H1 (cell line): ENCODE measurements at regions not wholly inside any gene's neighbourhood (a gene's known extent, or its start where the extent isn't known, plus 50 kb on each side); places are given as distances from the start of the nearest gene placed in this dataset.

Experiments
- CTCF ChIA-PET: fragments of 300-600 bp; sonication (Branson Sonifier 250); formaldehyde crosslinking; loops from one replicate; lab custom pipeline; 2021; ENCODE audit not compliant: partially characterized antibody; lab: Charles Lee
- POLR2A ChIA-PET: fragments of 300-600 bp; sonication (Branson Sonifier 250); formaldehyde crosslinking; loops from one replicate; lab custom pipeline; 2021; ENCODE audit warnings: inconsistent platforms; ENCODE audit not compliant: partially characterized antibody; lab: Charles Lee
- DNase-seq, 2 experiments: peaks; one replicate each; pipeline versions ENCODE4 v3.0.0 to v3.0.0-alpha.2; 2010 to 2022; ENCODE audit warnings: low spot score in 2 of 2, low read depth in 1 of 2, mixed read lengths in 1 of 2
- FAIRE-seq: peaks from 2 replicates; lab custom pipeline; 2011; peaks lifted over from hg19 to GRCh38; lab: Jason Lieb, UNC
- H2AFZ ChIP-seq: 2 replicates; pipeline ENCODE4 v1.8.1; 2012; ENCODE audit warnings: low read length, inconsistent platforms
- H2AK5ac ChIP-seq: 2 replicates; pipeline ENCODE4 v1.6.1; 2013; ENCODE audit warnings: low read depth, low read length
- H2BK120ac ChIP-seq: replicated peaks from 2 replicates; pipeline ENCODE3; 2013; ENCODE audit warnings: low read depth, low read length, inconsistent platforms
- H2BK12ac ChIP-seq: 2 replicates; pipeline ENCODE4 v1.6.1; 2013; ENCODE audit warnings: low read depth, low read length
- H2BK15ac ChIP-seq: 2 replicates; pipeline ENCODE4 v1.6.1; 2013; ENCODE audit warnings: low read length
- H2BK20ac ChIP-seq: 2 replicates; pipeline ENCODE4 v1.6.1; 2013; ENCODE audit warnings: low read length
- H2BK5ac ChIP-seq: 2 replicates; pipeline ENCODE4 v1.6.1; 2013; ENCODE audit warnings: low read depth, low read length
- H3K14ac ChIP-seq: 2 replicates; pipeline ENCODE4 v1.6.1; 2013; ENCODE audit warnings: inconsistent platforms; ENCODE audit not compliant: insufficient read length
- H3K18ac ChIP-seq: 2 replicates; pipeline ENCODE4 v1.6.1; 2013; ENCODE audit warnings: low read length; ENCODE audit errors: extremely low read depth
- H3K23ac ChIP-seq: 2 replicates; pipeline ENCODE4 v1.6.1; 2013; ENCODE audit warnings: inconsistent platforms; ENCODE audit not compliant: insufficient read length
- H3K23me2 ChIP-seq: 2 replicates; pipeline ENCODE4 v1.6.1; 2013; ENCODE audit warnings: low read depth, low read length
- H3K27ac ChIP-seq: 2 replicates; pipeline ENCODE4 v1.6.1; 2011; ENCODE audit warnings: low read depth, low read length, inconsistent platforms
- H3K27me3 ChIP-seq, 4 experiments: replicated peaks in 1 of 4; 1 replicate in 1 of 4; 2 replicates in 3 of 4; pipeline versions ENCODE4 v1.6.1 to v1.8.1; 2011 to 2013; ENCODE audit warnings: low read length in 3 of 4, mild to moderate bottlenecking in 3 of 4, inconsistent platforms in 2 of 4, mixed read lengths in 2 of 4, moderate library complexity in 1 of 4; ENCODE audit not compliant: control insufficient read depth in 3 of 4, insufficient read depth in 3 of 4; ENCODE audit errors: extremely low read depth in 1 of 4
- H3K36me3 ChIP-seq, 4 experiments: 2 replicates each; pipeline versions ENCODE4 v1.6.1 to v1.8.1; 2011 to 2013; ENCODE audit warnings: mild to moderate bottlenecking in 4 of 4, low read length in 3 of 4, moderate library complexity in 2 of 4, control low read depth in 1 of 4, inconsistent platforms in 1 of 4; ENCODE audit not compliant: insufficient read depth in 4 of 4, control insufficient read depth in 2 of 4
- H3K4ac ChIP-seq: replicated peaks from 2 replicates; pipeline ENCODE3; 2013; ENCODE audit warnings: low read length, low read depth, mixed read lengths, inconsistent platforms; ENCODE audit not compliant: insufficient read length
- H3K4me1 ChIP-seq, 4 experiments: replicated peaks in 1 of 4; 1 replicate in 1 of 4; 2 replicates in 3 of 4; pipeline versions ENCODE4 v1.6.1 to v1.8.1; 2011 to 2013; ENCODE audit warnings: low read length in 3 of 4, inconsistent platforms in 2 of 4, mixed read lengths in 1 of 4; ENCODE audit not compliant: insufficient read depth in 4 of 4, control insufficient read depth in 3 of 4
- H3K4me2 ChIP-seq, 2 experiments: 2 replicates each; pipeline versions ENCODE4 v1.6.1 to v1.8.1; 2011 to 2013; ENCODE audit warnings: low read depth in 2 of 2, low read length in 2 of 2, control low read depth in 1 of 2, inconsistent platforms in 1 of 2, mild to moderate bottlenecking in 1 of 2; ENCODE audit not compliant: insufficient read depth in 1 of 2
- H3K4me3 ChIP-seq, 4 experiments: fragments of 200-600, 300-600 bp in 1 of 4; sonication (generic), shearing (Covaris generic), sonication (Bioruptor Twin) in 1 of 4; 2 replicates each; pipeline versions ENCODE4 v1.5.1 to v1.8.1; 2011 to 2016; ENCODE audit warnings: low read length in 4 of 4, low read depth in 3 of 4, control low read depth in 2 of 4, inconsistent platforms in 2 of 4, mild to moderate bottlenecking in 2 of 4, mixed read lengths in 1 of 4, moderate library complexity in 1 of 4; ENCODE audit not compliant: insufficient read depth in 2 of 4; ENCODE audit errors: extremely low read depth in 1 of 4
- H3K56ac ChIP-seq: replicated peaks from 2 replicates; pipeline ENCODE3; 2013; ENCODE audit warnings: low read depth, mild to moderate bottlenecking, mixed read lengths, low read length, inconsistent platforms; ENCODE audit not compliant: insufficient read length
- H3K79me1 ChIP-seq: 2 replicates; pipeline ENCODE4 v1.6.1; 2013; ENCODE audit warnings: low read depth, low read length, control low read depth
- H3K79me2 ChIP-seq, 2 experiments: 2 replicates each; pipeline versions ENCODE4 v1.6.1 to v1.8.1; 2012 to 2013; ENCODE audit warnings: low read length in 2 of 2, mild to moderate bottlenecking in 2 of 2, inconsistent platforms in 1 of 2; ENCODE audit not compliant: insufficient read depth in 2 of 2, control insufficient read depth in 1 of 2
- H3K9ac ChIP-seq, 4 experiments: replicated peaks in 1 of 4; 1 replicate in 1 of 4; 2 replicates in 3 of 4; pipeline versions ENCODE4 v1.6.1 to v1.8.1; 2011 to 2013; ENCODE audit warnings: low read depth in 3 of 4, low read length in 3 of 4, control low read depth in 2 of 4, mild to moderate bottlenecking in 2 of 4, moderate library complexity in 2 of 4, inconsistent platforms in 1 of 4; ENCODE audit errors: extremely low read depth in 1 of 4
- H3K9me3 ChIP-seq, 2 experiments: 2 replicates each; pipeline versions ENCODE4 v1.6.1 to v1.8.1; 2012 to 2013; ENCODE audit warnings: mild to moderate bottlenecking in 2 of 2, moderate library complexity in 2 of 2, control low read depth in 1 of 2, inconsistent platforms in 1 of 2, low read depth in 1 of 2, low read length in 1 of 2, mixed read lengths in 1 of 2; ENCODE audit not compliant: insufficient read depth in 2 of 2
- H4K20me1 ChIP-seq, 2 experiments: replicated peaks in 1 of 2; 2 replicates each; pipeline versions ENCODE3 to v1.8.1; 2011 to 2013; ENCODE audit warnings: inconsistent platforms in 2 of 2, low read length in 2 of 2, mild to moderate bottlenecking in 1 of 2; ENCODE audit not compliant: insufficient read depth in 2 of 2, control insufficient read depth in 1 of 2
- H4K5ac ChIP-seq: 2 replicates; pipeline ENCODE4 v1.6.1; 2013; ENCODE audit warnings: low read length, low read depth, mixed read lengths, inconsistent platforms; ENCODE audit not compliant: insufficient read length
- H4K8ac ChIP-seq: 2 replicates; pipeline ENCODE4 v1.8.0; 2013; ENCODE audit warnings: mild to moderate bottlenecking, moderate library complexity, low read length, inconsistent platforms; ENCODE audit not compliant: insufficient read depth; ENCODE audit errors: extremely low read depth
- H4K91ac ChIP-seq: replicated peaks from 2 replicates; pipeline ENCODE3; 2013; ENCODE audit warnings: low read length, mixed read lengths, inconsistent platforms; ENCODE audit not compliant: insufficient read length
- CBX8 ChIP-seq: fragments of 300-800, 300-1000 bp; sonication (generic); IDR thresholded peaks from 2 replicates; pipeline ENCODE4 v1.7.1; 2016; ENCODE audit warnings: low read depth, low read length, borderline replicate concordance
- EGR1 ChIP-seq: IDR thresholded peaks from 2 replicates; pipeline ENCODE4 v1.6.1; 2011; ENCODE audit warnings: low read depth, low read length, borderline replicate concordance
- GABPA ChIP-seq: IDR thresholded peaks from 2 replicates; pipeline ENCODE4 v1.6.1; 2011; ENCODE audit warnings: mild to moderate bottlenecking, low read length, moderate library complexity, borderline replicate concordance; ENCODE audit not compliant: insufficient read depth
- HDAC6 ChIP-seq: IDR thresholded peaks from one replicate; pipeline ENCODE4 v1.7.1; 2012; ENCODE audit warnings: low read depth, mild to moderate bottlenecking, inconsistent platforms, low read length, moderate library complexity
- JUND ChIP-seq: IDR thresholded peaks from 2 replicates; pipeline ENCODE4 v1.6.1; 2011; ENCODE audit warnings: mild to moderate bottlenecking, improper control_type of control experiment, low read length
- NANOG ChIP-seq: IDR thresholded peaks from 2 replicates; pipeline ENCODE4 v1.6.1; 2011; ENCODE audit warnings: low read length, low read depth, mild to moderate bottlenecking, inconsistent platforms; ENCODE audit not compliant: insufficient read depth, poor library complexity, severe bottlenecking
- NRF1 ChIP-seq: IDR thresholded peaks from 2 replicates; pipeline ENCODE4 v1.6.1; 2011; ENCODE audit warnings: mild to moderate bottlenecking, low read depth, low read length, improper control_type of control experiment
- SP1 ChIP-seq: IDR thresholded peaks from 2 replicates; pipeline ENCODE4 v1.6.1; 2011; ENCODE audit warnings: low read depth, low read length
- YY1 ChIP-seq: IDR thresholded peaks from 2 replicates; pipeline ENCODE4 v1.6.1; 2011; ENCODE audit warnings: low read depth, mild to moderate bottlenecking, low read length
- ZNF274 ChIP-seq: IDR thresholded peaks from 2 replicates; pipeline ENCODE4 v1.7.0; 2012; ENCODE audit warnings: low read length, borderline replicate concordance; ENCODE audit errors: extremely low read depth
- WGBS, 2 experiments: shearing (Covaris generic) in 1 of 2; methylation state at CpG; one replicate each; pipeline versions ENCODE4 v1.1.6 to v1.1.7; 2013 to 2015; ENCODE audit warnings: low lambda C conversion rate in 2 of 2, mixed read lengths in 2 of 2, inconsistent platforms in 1 of 2, low coverage in 1 of 2, missing lambda C conversion rate in 1 of 2; ENCODE audit not compliant: insufficient replicate concordance in 2 of 2, insufficient coverage in 1 of 2, insufficient read length in 1 of 2; ENCODE audit errors: extremely low coverage in 1 of 2, missing lambda C conversion rate in 1 of 2; 5-methylcytosine and 5-hydroxymethylcytosine counted together
- TF ChIP-seq, protein P1 (sequence below): IDR thresholded peaks from 2 replicates; pipeline ENCODE4 v1.6.1; 2011; ENCODE audit warnings: low read length, improper control_type of control experiment

DNA sequence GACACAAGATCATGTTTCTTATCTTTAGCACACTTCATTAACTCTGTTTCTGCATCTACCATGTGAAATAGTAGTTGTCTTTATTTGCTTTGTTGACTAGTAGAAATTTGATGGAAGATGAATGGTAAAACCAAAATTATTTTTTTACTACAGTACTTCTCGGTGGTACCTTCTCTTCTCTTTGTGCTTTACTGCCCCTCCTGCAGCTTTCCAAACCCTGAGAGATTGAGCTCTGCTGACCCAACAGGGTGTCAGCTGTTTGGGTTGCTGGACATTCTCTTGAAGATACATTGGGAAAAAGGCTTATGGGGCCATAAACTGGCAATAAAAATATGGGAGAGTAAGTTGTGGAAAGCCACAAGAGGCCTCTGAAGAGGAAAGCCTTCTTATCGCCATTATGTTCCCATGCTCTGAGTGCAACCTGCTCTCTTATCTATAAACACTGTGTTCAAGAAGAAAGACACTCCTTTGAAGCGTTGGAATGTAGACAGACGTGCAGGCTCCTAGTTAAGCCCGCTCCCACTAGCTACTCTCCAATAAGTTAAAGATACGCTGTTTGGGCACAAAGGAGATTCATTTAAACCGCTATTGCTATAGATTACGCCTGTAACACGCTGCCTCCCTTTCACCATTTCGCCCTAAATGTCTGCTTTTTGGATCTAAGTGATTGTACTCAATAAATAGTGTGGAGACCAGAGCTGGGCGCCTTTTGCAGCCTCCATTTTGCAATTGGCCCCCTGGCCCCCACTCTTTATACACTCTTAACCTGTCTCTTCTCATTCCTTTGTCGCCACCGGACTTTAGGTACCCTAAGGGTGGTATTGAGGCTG is 60.1 kb upstream of the PRSS16 start:
- Histone ChIP-seq H3K79me2 (no peaks in the 10 kb centered on the region), H3K4me2 (peak overlapping the region; percentile 83 to 94), H3K18ac (peak overlapping the region; percentile 65; the same call in 1 of the 2 replicates), H4K8ac (0 out of 2 replicates have a peak overlapping the region, but pooled peaks have one; percentile 68), H3K4me3 (peak overlapping the region; percentile 62 to 89 (median 73)), H2BK15ac (no peak overlapping the region; the same call in 1 of the 2 replicates), H3K14ac (no peak overlapping the region), H4K5ac (peak overlapping the region; percentile 30), H2AK5ac (no peak overlapping the region), H3K4me1 (no peaks in the 10 kb centered on the region; a peak in 1 of 7 replicates), H4K20me1 (no peaks in the 10 kb centered on the region), H3K23ac (no peak overlapping the region), H2BK5ac (no peak overlapping the region), H4K91ac (peak overlapping the region; percentile 22), H2BK20ac (no peak overlapping the region), H3K9me3 (no peaks in the 10 kb centered on the region), H2AFZ (peak overlapping the region; percentile 45), H3K79me1 (no peaks in the 10 kb centered on the region), H2BK12ac (peak overlapping the region; percentile 78; the same call in 1 of the 2 replicates), H3K56ac (no peak overlapping the region), H3K36me3 (no peaks in the 10 kb centered on the region), H3K9ac (peak overlapping the region; percentile 54 to 78 (median 64); a peak in 6 of 7 replicates), H3K27ac (no peak overlapping the region), H2BK120ac (no peak overlapping the region), H3K27me3 (no peaks in the 10 kb centered on the region; a peak in 1 of 7 replicates), H3K4ac (peak overlapping the region; percentile 97), H3K23me2 (peaks cover 6% of the 10 kb centered on the region; the same call in 1 of the 2 replicates)
- 42% methylated on average over 13 of the region's 13 CpGs; no CpG with 5 or more reads in 1 of the 2 experiments for WGBS, 2 experiments
- FAIRE-seq (no peak), DNase-seq (no peak)
- ChIA-PET POLR2A (interaction anchor here (0.6 to 2.2 kb wide), 13 partner anchors 10 to 706 kb away, joined by 3 to 27 read pairs (median 3); a partner anchor contains a TSS), CTCF (interaction anchor here (0.6 to 1.8 kb wide), 14 partner anchors 8 to 570 kb away, joined by 3 to 7 read pairs (median 3); no protein-coding TSS in a partner anchor)
- TF ChIP-seq EGR1 (no peak), CBX8 (no peak), HDAC6 (no peak), ZNF274 (no peak), GABPA (no peak), NRF1 (no peak), NANOG (no peak), SP1 (no peak), YY1 (no peak), JUND (no peak)
- TF ChIP-seq, protein P1, sequence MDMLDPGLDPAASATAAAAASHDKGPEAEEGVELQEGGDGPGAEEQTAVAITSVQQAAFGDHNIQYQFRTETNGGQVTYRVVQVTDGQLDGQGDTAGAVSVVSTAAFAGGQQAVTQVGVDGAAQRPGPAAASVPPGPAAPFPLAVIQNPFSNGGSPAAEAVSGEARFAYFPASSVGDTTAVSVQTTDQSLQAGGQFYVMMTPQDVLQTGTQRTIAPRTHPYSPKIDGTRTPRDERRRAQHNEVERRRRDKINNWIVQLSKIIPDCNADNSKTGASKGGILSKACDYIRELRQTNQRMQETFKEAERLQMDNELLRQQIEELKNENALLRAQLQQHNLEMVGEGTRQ, result no peak
